Bronchial epithelial cell (primary cell): ENCODE measurements at regions not wholly inside any gene's neighbourhood (a gene's known extent, or its start where the extent isn't known, plus 50 kb on each side); places are given as distances from the start of the nearest gene placed in this dataset.

Experiments
- DNase-seq: peaks from one replicate; pipeline ENCODE4 v3.0.0-alpha.2; 2010; ENCODE audit warnings: low read depth
- FAIRE-seq: peaks from 2 replicates; lab custom pipeline; 2011; peaks lifted over from hg19 to GRCh38; lab: Jason Lieb, UNC
- H3K27me3 ChIP-seq: 2 replicates; pipeline ENCODE4 v1.5.1; 2011; ENCODE audit warnings: low read length; ENCODE audit not compliant: control insufficient read depth, insufficient read depth
- H3K36me3 ChIP-seq: 2 replicates; pipeline ENCODE4 v1.5.1; 2011; ENCODE audit warnings: low read length; ENCODE audit not compliant: control insufficient read depth, insufficient read depth
- H3K4me3 ChIP-seq: 2 replicates; pipeline ENCODE4 v1.5.1; 2011; ENCODE audit warnings: mild to moderate bottlenecking, low read depth, low read length, control low read depth
- TF ChIP-seq, protein P1 (sequence below): IDR thresholded peaks from 2 replicates; pipeline ENCODE4 v1.5.1; 2011; ENCODE audit warnings: mild to moderate bottlenecking, moderate library complexity, low read length, control low read depth, inconsistent platforms; ENCODE audit not compliant: insufficient read depth, severe bottlenecking

GRCh38 chrX:8025705-8026104 lies 98.5 kb upstream of the PNPLA4 start:
- DNase-seq = no peak
- Histone ChIP-seq H3K4me3 (no peak overlapping the region), H3K36me3 (no peaks in the 10 kb centered on the region), H3K27me3 (no peaks in the 10 kb centered on the region)
- TF ChIP-seq, protein P1, sequence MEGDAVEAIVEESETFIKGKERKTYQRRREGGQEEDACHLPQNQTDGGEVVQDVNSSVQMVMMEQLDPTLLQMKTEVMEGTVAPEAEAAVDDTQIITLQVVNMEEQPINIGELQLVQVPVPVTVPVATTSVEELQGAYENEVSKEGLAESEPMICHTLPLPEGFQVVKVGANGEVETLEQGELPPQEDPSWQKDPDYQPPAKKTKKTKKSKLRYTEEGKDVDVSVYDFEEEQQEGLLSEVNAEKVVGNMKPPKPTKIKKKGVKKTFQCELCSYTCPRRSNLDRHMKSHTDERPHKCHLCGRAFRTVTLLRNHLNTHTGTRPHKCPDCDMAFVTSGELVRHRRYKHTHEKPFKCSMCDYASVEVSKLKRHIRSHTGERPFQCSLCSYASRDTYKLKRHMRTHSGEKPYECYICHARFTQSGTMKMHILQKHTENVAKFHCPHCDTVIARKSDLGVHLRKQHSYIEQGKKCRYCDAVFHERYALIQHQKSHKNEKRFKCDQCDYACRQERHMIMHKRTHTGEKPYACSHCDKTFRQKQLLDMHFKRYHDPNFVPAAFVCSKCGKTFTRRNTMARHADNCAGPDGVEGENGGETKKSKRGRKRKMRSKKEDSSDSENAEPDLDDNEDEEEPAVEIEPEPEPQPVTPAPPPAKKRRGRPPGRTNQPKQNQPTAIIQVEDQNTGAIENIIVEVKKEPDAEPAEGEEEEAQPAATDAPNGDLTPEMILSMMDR = no peak
- FAIRE-seq = no peak

DNA sequence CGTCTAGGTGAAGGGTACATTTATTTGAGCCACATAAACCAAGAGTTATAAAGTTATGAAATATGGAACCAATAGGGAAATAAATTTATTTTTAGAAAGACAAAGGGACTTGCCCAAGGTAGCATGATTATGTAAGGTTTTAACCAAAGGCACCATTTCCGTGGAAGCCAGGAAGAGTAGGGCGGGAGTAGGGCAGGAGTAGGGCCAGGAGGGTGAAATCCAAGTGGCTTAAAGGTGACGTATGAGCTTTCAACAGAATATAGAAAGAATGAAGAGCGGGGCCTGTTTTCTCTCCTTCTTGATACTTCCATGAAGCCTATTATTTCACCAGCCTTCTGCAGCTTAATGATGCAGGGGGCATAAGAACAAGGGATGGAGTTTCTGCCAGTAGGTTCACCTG lies 91.7 kb upstream of the PNPLA4 start:
- no peaks in the 10 kb centered on the region for H3K27me3 ChIP-seq
- H3K4me3 ChIP-seq = no peak overlapping the region
- DNase-seq (no peak), FAIRE-seq (no peak)
- no peaks in the 10 kb centered on the region for H3K36me3 ChIP-seq
- TF ChIP-seq, protein P1 = no peak

DNA sequence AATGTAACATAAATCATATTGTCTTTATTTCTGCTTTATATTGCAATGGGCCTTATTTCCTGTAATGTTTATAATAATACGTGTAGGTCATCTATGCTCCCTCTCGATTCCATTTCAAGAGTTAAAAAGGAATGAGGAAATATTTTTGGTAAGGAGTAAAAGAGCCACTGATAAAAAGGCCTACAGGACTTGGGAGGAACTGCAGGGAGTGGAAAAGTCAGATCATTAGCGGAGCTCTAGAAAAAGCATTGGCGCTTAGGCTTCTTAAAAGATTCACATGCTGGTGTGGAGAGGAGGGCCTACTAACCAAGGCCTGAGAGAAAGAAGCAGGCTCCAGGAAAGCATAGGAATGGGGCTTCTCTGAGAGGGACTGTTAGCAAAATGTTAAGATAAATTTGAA lies 82.9 kb upstream of the PNPLA4 start:
- no peak for FAIRE-seq
- DNase-seq = no peak
- Histone ChIP-seq H3K4me3 (no peak overlapping the region), H3K36me3 (no peaks in the 10 kb centered on the region), H3K27me3 (no peaks in the 10 kb centered on the region)
- TF ChIP-seq, protein P1 = no peak

DNA sequence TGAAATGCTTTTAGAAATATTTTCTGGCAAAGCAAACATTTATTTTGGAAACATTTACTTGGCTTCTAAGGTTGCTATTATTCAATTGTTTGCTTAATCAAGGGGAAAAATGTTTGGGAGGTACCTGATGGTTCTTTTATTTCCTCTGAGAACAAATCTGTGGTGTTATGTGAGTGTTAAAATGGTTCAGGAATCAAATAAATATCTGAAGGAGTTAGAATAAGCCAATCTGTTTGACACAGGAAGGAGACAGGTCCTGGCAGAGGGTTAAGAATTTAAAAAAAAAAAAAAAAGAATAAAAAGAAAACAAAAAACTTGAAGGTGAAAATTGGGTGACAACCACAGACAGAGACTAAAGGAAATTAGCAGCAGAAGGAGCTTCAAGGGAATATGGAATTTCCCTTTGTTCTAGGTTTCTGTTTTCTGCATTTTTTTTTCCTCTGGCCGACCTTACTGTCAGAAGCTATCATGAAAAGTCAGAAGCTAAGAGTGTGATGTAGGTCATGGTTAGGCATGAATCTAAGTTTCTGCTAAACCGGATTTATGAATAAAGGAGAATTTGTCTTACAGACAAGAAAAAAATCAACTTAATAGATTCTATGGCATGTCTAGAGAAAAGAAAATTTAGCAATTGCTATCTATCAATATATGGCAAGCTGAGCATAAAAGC lies 78.6 kb upstream of the PNPLA4 start:
- TF ChIP-seq, protein P1 = no peak
- H3K4me3 ChIP-seq = no peak overlapping the region
- no peak for DNase-seq
- H3K36me3 ChIP-seq = no peaks in the 10 kb centered on the region
- no peaks in the 10 kb centered on the region for H3K27me3 ChIP-seq
- FAIRE-seq = no peak

- TF ChIP-seq, protein P1 = no peak
- Histone ChIP-seq H3K27me3 (no peaks in the 10 kb centered on the region), H3K4me3 (no peak overlapping the region), H3K36me3 (no peaks in the 10 kb centered on the region)
- FAIRE-seq = no peak
- no peak for DNase-seq
These were observed 76.1 kb upstream of the PNPLA4 start for GRCh38 chrX:8003147-8003883.
